Osteocyte (in vitro differentiated cells): ENCODE measurements at regions not wholly inside any gene's neighbourhood (a gene's known extent, or its start where the extent isn't known, plus 50 kb on each side); places are given as distances from the start of the nearest gene placed in this dataset.
A peak's percentile ranks its signal among the peaks of the same experiment; 100 is the strongest.

ENCODE experiments used
- DNase-seq: peaks from one replicate; pipeline ENCODE4 v3.0.0; 2021; ENCODE audit warnings: mixed read lengths; ENCODE audit not compliant: unreplicated experiment; ENCODE audit errors: extremely low spot score
- H3K27ac Mint-ChIP-seq: one replicate; pipeline ENCODE4 v1.8.0; 2021; ENCODE audit warnings: mild to moderate bottlenecking, mixed read lengths; ENCODE audit not compliant: unreplicated experiment
- H3K27me3 Mint-ChIP-seq: one replicate; pipeline ENCODE4 v1.8.0; 2021; ENCODE audit warnings: mixed read lengths; ENCODE audit not compliant: unreplicated experiment
- H3K36me3 Mint-ChIP-seq: one replicate; pipeline ENCODE4 v1.8.0; 2021; ENCODE audit warnings: mixed read lengths; ENCODE audit not compliant: unreplicated experiment
- H3K4me1 Mint-ChIP-seq: one replicate; pipeline ENCODE4 v1.8.0; 2021; ENCODE audit warnings: mixed read lengths; ENCODE audit not compliant: unreplicated experiment
- H3K4me3 Mint-ChIP-seq: one replicate; pipeline ENCODE4 v1.8.0; 2021; ENCODE audit warnings: mild to moderate bottlenecking, moderate library complexity, mixed read lengths; ENCODE audit not compliant: unreplicated experiment
- H3K9me3 Mint-ChIP-seq: one replicate; pipeline ENCODE4 v1.8.0; 2021; ENCODE audit warnings: mixed read lengths; ENCODE audit not compliant: unreplicated experiment
- TF ChIP-seq, protein P1 (sequence below): fragments of 200-600 bp; sonication (generic); IDR thresholded peaks from 2 replicates; pipeline ENCODE4 v1.5.0; 2021; ENCODE audit warnings: antibody characterized with exemption, mild to moderate bottlenecking, moderate library complexity

DNA sequence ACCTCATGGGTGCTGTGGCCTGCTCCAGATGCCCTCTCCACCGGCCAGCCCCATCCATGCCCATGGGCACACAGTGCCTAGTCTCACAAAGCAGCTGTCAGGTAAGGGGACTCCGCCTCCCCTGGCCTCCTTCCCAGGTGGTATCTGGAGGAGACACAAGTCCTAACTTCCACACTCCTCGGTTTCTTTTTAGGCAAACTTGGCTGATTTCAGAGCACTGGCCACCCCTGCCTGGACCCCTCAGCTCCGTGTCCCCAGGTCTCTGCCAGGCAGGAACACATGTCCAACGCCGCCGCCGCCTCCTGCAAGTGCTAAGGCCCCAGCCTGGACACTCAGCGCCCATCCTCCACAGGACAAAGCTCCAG is 324.1 kb upstream of the DIO3 start:
- Mint-ChIP-seq H3K9me3 (peaks cover 3% of the 10 kb centered on the region), H3K27ac (no peak overlapping the region), H3K36me3 (no peaks in the 10 kb centered on the region)

DNA sequence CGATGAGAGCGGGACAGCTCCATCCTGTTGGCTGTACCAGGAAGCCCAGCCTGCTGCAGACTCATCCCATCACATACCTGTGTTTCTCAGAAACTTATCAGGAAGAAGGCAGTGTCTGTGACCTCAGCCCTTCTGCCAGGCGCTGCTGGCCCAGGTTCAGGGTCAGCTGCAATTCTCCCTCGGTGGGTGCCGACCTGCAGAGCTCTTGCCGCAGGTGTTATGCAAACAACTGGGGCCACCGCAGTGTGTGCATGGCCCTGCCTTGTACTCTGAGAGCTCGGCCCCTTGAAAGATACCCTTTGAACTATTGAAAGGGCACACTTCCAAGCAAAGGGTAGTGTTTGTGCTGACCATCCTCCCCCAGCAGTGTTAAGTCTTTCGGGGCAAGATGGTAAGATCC is 322.2 kb upstream of the DIO3 start:
- peaks cover 3% of the 10 kb centered on the region for H3K9me3 Mint-ChIP-seq
- no peak for DNase-seq
- no peak overlapping the region for H3K27ac Mint-ChIP-seq
- no peak overlapping the region for H3K4me3 Mint-ChIP-seq
- peaks cover 14% of the 10 kb centered on the region for H3K27me3 Mint-ChIP-seq
- no peaks in the 10 kb centered on the region for H3K4me1 Mint-ChIP-seq
- no peaks in the 10 kb centered on the region for H3K36me3 Mint-ChIP-seq
- TF ChIP-seq, protein P1, sequence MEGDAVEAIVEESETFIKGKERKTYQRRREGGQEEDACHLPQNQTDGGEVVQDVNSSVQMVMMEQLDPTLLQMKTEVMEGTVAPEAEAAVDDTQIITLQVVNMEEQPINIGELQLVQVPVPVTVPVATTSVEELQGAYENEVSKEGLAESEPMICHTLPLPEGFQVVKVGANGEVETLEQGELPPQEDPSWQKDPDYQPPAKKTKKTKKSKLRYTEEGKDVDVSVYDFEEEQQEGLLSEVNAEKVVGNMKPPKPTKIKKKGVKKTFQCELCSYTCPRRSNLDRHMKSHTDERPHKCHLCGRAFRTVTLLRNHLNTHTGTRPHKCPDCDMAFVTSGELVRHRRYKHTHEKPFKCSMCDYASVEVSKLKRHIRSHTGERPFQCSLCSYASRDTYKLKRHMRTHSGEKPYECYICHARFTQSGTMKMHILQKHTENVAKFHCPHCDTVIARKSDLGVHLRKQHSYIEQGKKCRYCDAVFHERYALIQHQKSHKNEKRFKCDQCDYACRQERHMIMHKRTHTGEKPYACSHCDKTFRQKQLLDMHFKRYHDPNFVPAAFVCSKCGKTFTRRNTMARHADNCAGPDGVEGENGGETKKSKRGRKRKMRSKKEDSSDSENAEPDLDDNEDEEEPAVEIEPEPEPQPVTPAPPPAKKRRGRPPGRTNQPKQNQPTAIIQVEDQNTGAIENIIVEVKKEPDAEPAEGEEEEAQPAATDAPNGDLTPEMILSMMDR: no peak

More for the DNA sequence above, 324.1 kb upstream of the DIO3 start:
- Mint-ChIP-seq H3K4me1 (no peaks in the 10 kb centered on the region), H3K4me3 (no peak overlapping the region), H3K27me3 (peaks cover 8% of the 10 kb centered on the region)
- TF ChIP-seq, protein P1: no peak
- DNase-seq: no peak

DNA sequence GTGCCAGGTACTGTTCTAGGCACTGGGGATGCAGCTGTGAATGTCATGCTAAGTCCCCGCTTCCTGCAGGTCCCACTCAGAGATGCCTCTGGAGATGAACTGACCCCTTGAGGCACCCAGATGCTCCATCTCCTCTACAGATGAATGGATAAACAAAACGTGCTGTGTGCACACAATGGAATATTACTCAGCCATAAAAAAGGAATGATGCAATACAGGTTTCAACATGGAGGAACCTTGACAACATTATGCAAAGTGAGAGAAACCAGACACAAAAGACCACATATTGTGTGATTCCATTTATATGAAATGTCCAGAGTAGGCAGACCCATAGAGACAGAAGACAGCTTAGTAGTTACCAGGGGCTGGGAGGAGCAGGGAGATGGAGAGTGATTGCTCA is 320.1 kb upstream of the DIO3 start:
- TF ChIP-seq, protein P1: no peak
- Mint-ChIP-seq H3K4me1 (no peaks in the 10 kb centered on the region), H3K27me3 (peaks cover 14% of the 10 kb centered on the region), H3K9me3 (peaks cover 3% of the 10 kb centered on the region), H3K4me3 (no peak overlapping the region), H3K27ac (no peak overlapping the region), H3K36me3 (no peaks in the 10 kb centered on the region)
- no peak for DNase-seq

DNA sequence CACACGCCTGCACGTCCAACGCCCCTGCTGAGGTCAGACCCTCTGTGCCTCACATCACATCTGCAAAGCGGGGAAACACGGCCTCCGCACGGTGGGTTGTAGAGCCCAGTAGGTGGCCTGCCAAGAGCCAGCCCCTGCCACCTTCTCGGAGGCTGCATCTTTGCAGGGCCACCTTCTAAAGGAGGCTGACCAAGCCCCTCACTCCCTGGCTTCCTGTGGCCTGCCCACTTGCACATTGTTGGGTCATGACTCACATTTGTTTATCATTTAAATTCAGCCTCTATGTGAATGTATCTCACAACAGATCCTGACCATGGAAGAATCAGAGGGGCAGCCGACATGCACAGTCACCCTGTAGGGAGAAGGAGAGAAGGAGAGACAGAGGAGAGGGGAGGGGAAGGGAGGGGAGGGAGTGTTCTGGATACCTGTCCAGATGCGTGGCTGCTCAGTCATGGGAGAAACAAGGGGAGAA is 319.5 kb upstream of the DIO3 start:
- TF ChIP-seq, protein P1: no peak
- no peaks in the 10 kb centered on the region for H3K36me3 Mint-ChIP-seq
- H3K4me3 Mint-ChIP-seq: no peak overlapping the region
- H3K9me3 Mint-ChIP-seq: peaks cover 3% of the 10 kb centered on the region
- peaks cover 14% of the 10 kb centered on the region for H3K27me3 Mint-ChIP-seq
- no peak for DNase-seq
- H3K4me1 Mint-ChIP-seq: no peaks in the 10 kb centered on the region
- no peak overlapping the region for H3K27ac Mint-ChIP-seq

DNA sequence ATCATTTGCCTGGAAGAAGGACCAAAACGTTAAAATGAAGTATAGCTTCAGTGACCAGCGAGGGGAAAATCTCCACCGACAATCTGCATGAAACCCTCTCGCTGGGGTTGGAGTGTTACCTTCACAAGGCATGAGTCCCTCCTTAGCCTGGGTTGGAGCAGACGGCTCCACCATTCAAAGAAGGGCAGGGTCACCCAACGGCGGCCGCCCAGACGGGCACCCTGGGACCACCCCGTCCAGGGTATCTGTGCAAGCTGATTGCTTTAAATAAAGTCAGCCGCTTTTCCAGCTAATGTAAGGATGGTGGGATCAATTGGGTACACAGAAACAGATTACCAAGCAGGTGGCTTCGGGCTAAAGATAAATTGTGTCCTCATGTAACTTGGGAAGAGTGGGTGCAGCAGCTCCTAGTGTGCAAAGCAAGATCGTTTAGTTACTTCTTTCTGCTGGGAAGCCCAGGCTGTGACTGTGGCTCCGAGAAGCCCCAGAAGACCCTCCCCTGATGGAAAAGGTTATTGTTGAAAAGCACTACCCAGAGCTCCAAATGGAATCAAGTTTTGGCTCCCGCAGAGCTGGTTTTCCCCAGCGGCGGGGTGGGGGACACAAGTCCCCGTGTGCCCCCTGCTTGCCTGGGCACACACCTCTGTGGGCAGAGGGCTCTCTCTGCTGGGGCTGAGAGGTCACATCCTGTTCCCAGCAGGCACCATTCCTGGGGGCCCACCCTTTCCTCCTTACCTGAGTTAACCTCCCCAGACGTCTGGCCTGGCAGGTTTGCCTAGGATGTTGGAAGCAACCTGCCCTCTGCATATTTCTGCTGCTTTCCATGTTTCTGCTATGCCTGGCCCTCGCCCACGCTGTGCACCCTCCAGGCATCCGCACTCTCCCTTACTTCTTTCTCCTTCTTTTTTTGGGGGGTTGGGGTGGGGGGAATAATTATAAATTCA is 318.6 kb upstream of the DIO3 start:
- Mint-ChIP-seq H3K36me3 (no peaks in the 10 kb centered on the region), H3K9me3 (peaks cover 3% of the 10 kb centered on the region), H3K27ac (no peak overlapping the region), H3K4me1 (no peaks in the 10 kb centered on the region), H3K4me3 (no peak overlapping the region), H3K27me3 (peaks cover 14% of the 10 kb centered on the region)
- TF ChIP-seq, protein P1: no peak
- peak; percentile 77 for DNase-seq
